Parathyroid adenoma (tissue), 2 donors: ENCODE measurements at regions not wholly inside any gene's neighbourhood (a gene's known extent, or its start where the extent isn't known, plus 50 kb on each side); places are given as distances from the start of the nearest gene placed in this dataset.
"Not testable (repeated sequence)": the region's sequence is repeated elsewhere in the genome, so short reads cannot be mapped to it uniquely, and the experiment has no call there.

Experiments
- H2AFZ ChIP-seq: fragments of 300-600 bp; sonication (generic); one replicate; pipeline ENCODE4 v1.7.0; 2017; ENCODE audit warnings: antibody characterized with exemption, mild to moderate bottlenecking
- H3K27ac ChIP-seq: fragments of 300-600 bp; sonication (generic); one replicate; pipeline ENCODE4 v1.7.0; 2017
- H3K27me3 ChIP-seq: fragments of 300-600 bp; sonication (generic); one replicate; pipeline ENCODE4 v1.7.0; 2017; ENCODE audit warnings: low read length; ENCODE audit not compliant: control insufficient read depth, insufficient read depth
- H3K36me3 ChIP-seq: fragments of 300-600 bp; sonication (generic); one replicate; pipeline ENCODE4 v1.7.0; 2017; ENCODE audit warnings: low read length; ENCODE audit not compliant: control insufficient read depth, insufficient read depth
- H3K4me1 ChIP-seq: fragments of 300-600 bp; sonication (generic); one replicate; pipeline ENCODE4 v1.7.0; 2017; ENCODE audit warnings: control low read depth
- H3K4me2 ChIP-seq: fragments of 300-600 bp; sonication (generic); one replicate; pipeline ENCODE4 v1.7.0; 2017; ENCODE audit warnings: low read length
- H3K4me3 ChIP-seq: fragments of 300-600 bp; sonication (generic); one replicate; pipeline ENCODE4 v1.7.0; 2017; ENCODE audit warnings: low read depth, low read length
- H3K79me2 ChIP-seq: fragments of 300-600 bp; sonication (generic); one replicate; pipeline ENCODE4 v1.7.0; 2017; ENCODE audit warnings: control low read depth
- H3K9ac ChIP-seq: fragments of 300-600 bp; sonication (generic); one replicate; pipeline ENCODE4 v1.7.0; 2017; ENCODE audit warnings: mild to moderate bottlenecking
- H3K9me3 ChIP-seq: fragments of 300-600 bp; sonication (generic); one replicate; pipeline ENCODE4 v1.7.0; 2017; ENCODE audit warnings: low read length; ENCODE audit not compliant: control insufficient read depth
- CTCF ChIP-seq: fragments of 300-600 bp; sonication (generic); IDR thresholded peaks from one replicate; pipeline ENCODE4 v1.7.0; 2017; ENCODE audit warnings: antibody characterized with exemption, mild to moderate bottlenecking
- donor health status: primary hyperparathyroidism.

GRCh38 chr2:187034434-187034833 is 185.5 kb upstream of the ZSWIM2 start:
- no peaks in the 10 kb centered on the region for H3K79me2 ChIP-seq
- no peak overlapping the region for H3K4me2 ChIP-seq
- H3K9ac ChIP-seq: no peak overlapping the region
- H3K36me3 ChIP-seq: no peaks in the 10 kb centered on the region
- no peak overlapping the region for H2AFZ ChIP-seq
- TF ChIP-seq CTCF: no peak
- H3K27ac ChIP-seq: no peak overlapping the region
- no peaks in the 10 kb centered on the region for H3K4me1 ChIP-seq
- H3K27me3 ChIP-seq: no peaks in the 10 kb centered on the region
- no peaks in the 10 kb centered on the region for H3K9me3 ChIP-seq
- no peak overlapping the region for H3K4me3 ChIP-seq

- Histone ChIP-seq H3K79me2 (no peaks in the 10 kb centered on the region), H3K4me3 (no peak overlapping the region), H3K36me3 (no peaks in the 10 kb centered on the region), H3K4me2 (no peak overlapping the region), H2AFZ (no peak overlapping the region), H3K4me1 (no peaks in the 10 kb centered on the region), H3K27me3 (no peaks in the 10 kb centered on the region), H3K9ac (no peak overlapping the region), H3K27ac (no peak overlapping the region), H3K9me3 (no peaks in the 10 kb centered on the region)
- no peak for TF ChIP-seq CTCF
Measured at GRCh38 chr2:187024739-187025138, 175.8 kb upstream of the ZSWIM2 start.

GRCh38 chr2:187023996-187024395 is 175.0 kb upstream of the ZSWIM2 start:
- H3K4me1 ChIP-seq, H3K36me3 ChIP-seq, H3K4me3 ChIP-seq, H3K9me3 ChIP-seq, H3K79me2 ChIP-seq, H3K4me2 ChIP-seq, H3K27ac ChIP-seq, H2AFZ ChIP-seq, H3K27me3 ChIP-seq, H3K9ac ChIP-seq: not testable (repeated sequence)

- Histone ChIP-seq H3K4me1 (no peaks in the 10 kb centered on the region), H2AFZ (no peak overlapping the region), H3K36me3 (no peaks in the 10 kb centered on the region), H3K9ac (no peak overlapping the region), H3K9me3 (no peaks in the 10 kb centered on the region), H3K27ac (no peak overlapping the region), H3K4me3 (no peak overlapping the region), H3K27me3 (no peaks in the 10 kb centered on the region), H3K79me2 (no peaks in the 10 kb centered on the region), H3K4me2 (no peak overlapping the region)
- no peak for TF ChIP-seq CTCF
Measured at GRCh38 chr2:187017438-187017837, 168.5 kb upstream of the ZSWIM2 start.

- H3K4me1 ChIP-seq: no peaks in the 10 kb centered on the region
- no peaks in the 10 kb centered on the region for H3K9me3 ChIP-seq
- no peak overlapping the region for H3K27ac ChIP-seq
- no peaks in the 10 kb centered on the region for H3K27me3 ChIP-seq
- H3K4me3 ChIP-seq: no peak overlapping the region
- no peak overlapping the region for H3K4me2 ChIP-seq
- H2AFZ ChIP-seq: no peak overlapping the region
- H3K36me3 ChIP-seq: no peaks in the 10 kb centered on the region
- no peaks in the 10 kb centered on the region for H3K79me2 ChIP-seq
- TF ChIP-seq CTCF: no peak
- no peak overlapping the region for H3K9ac ChIP-seq
Measured at GRCh38 chr2:187013058-187013457, 164.1 kb upstream of the ZSWIM2 start.
